Smooth muscle cell (in vitro differentiated cells): ENCODE measurements at regions not wholly inside any gene's neighbourhood (a gene's known extent, or its start where the extent isn't known, plus 50 kb on each side); places are given as distances from the start of the nearest gene placed in this dataset.

Experiments used
- DNase-seq: peaks from one replicate; lab custom pipeline; 2025; ENCODE audit not compliant: unreplicated experiment; lab: John Stamatoyannopoulos, UW
- H2AFZ ChIP-seq: fragments of 200-600 bp; sonication (generic); 2 replicates; pipeline ENCODE4 v1.6.0; 2016; ENCODE audit warnings: antibody characterized with exemption, low read depth, mild to moderate bottlenecking
- H3F3A ChIP-seq: fragments of 200-600 bp; sonication (generic); 2 replicates; pipeline ENCODE4 v1.6.0; 2017; ENCODE audit warnings: antibody characterized with exemption, low read depth
- H3K27ac ChIP-seq: fragments of 200-600 bp; sonication (generic); 2 replicates; pipeline ENCODE4 v1.5.1; 2016; ENCODE audit warnings: low read depth, mild to moderate bottlenecking
- H3K27me3 ChIP-seq: fragments of 200-600 bp; sonication (generic); 2 replicates; pipeline ENCODE4 v1.6.1; 2016; ENCODE audit warnings: low read depth, mild to moderate bottlenecking
- H3K36me3 ChIP-seq: fragments of 200-600 bp; sonication (generic); 2 replicates; pipeline ENCODE4 v1.5.1; 2016; ENCODE audit warnings: low read depth
- H3K4me1 ChIP-seq: fragments of 200-600 bp; sonication (generic); 2 replicates; pipeline ENCODE4 v1.5.1; 2016; ENCODE audit warnings: low read depth
- H3K4me2 ChIP-seq: fragments of 200-600 bp; sonication (generic); 2 replicates; pipeline ENCODE4 v1.6.0; 2016; ENCODE audit warnings: mild to moderate bottlenecking
- H3K4me3 ChIP-seq: fragments of 200-600 bp; sonication (generic); 2 replicates; pipeline ENCODE4 v1.5.1; 2016; ENCODE audit warnings: mild to moderate bottlenecking
- H3K79me2 ChIP-seq: fragments of 200-600 bp; sonication (generic); 2 replicates; pipeline ENCODE4 v1.6.0; 2016; ENCODE audit warnings: low read depth, mild to moderate bottlenecking
- H3K9ac ChIP-seq: fragments of 200-600 bp; sonication (generic); 2 replicates; pipeline ENCODE4 v1.6.0; 2016; ENCODE audit warnings: low read depth
- H3K9me3 ChIP-seq: fragments of 200-600 bp; sonication (generic); replicated peaks from 2 replicates; pipeline ENCODE4 v1.5.1; 2016; ENCODE audit warnings: low read depth
- H4K20me1 ChIP-seq: fragments of 200-600 bp; sonication (generic); 2 replicates; pipeline ENCODE4 v1.6.0; 2016; ENCODE audit warnings: low read depth
- CTCF ChIP-seq: fragments of 200-600 bp; sonication (generic); IDR thresholded peaks from 2 replicates; pipeline ENCODE4 v1.5.1; 2017; ENCODE audit warnings: borderline replicate concordance, mild to moderate bottlenecking, antibody characterized with exemption; ENCODE audit not compliant: insufficient read depth, poor library complexity, severe bottlenecking
- WGBS: methylation state at CpG from one replicate; pipeline ENCODE4 v1.1.7; 2016; ENCODE audit warnings: low lambda C conversion rate; 5-methylcytosine and 5-hydroxymethylcytosine counted together

DNA sequence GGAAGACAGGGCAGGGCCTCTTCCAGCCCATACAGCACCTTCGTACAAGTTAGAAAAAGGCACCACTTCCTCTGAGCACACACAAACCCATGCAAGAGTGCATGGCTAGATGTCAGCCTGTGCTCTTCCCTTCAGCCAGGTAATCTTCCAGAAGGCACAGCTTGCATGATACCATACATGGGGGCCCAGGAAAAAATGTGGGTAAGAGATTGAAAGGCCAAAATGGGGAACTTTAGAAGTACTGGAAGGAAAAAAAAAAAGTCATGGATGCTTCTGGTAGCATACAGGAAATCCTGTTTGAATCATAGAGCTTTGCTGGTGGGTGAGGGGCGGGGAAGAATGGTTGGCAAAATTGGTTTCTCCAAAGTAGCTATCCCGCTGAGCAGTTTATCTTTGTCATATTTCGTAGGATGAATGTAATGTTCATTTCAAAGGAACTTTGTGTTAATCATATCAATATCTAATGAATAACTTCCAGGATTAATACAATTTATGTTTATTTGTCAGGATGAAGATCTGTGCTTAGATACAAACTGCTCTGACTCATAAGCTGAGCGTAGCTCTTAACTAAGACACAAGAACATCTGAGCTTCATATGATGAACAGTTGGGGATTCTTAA lies 78.2 kb upstream of the MAP3K1 start:
- H3K36me3 ChIP-seq, result no peaks in the 10 kb centered on the region
- no peak for DNase-seq
- H3K27ac ChIP-seq, result peak overlapping the region; percentile 46
- no peaks in the 10 kb centered on the region for H4K20me1 ChIP-seq
- peaks cover 20% of the 10 kb centered on the region for H3F3A ChIP-seq
- H2AFZ ChIP-seq, result peak overlapping the region; percentile 89
- no peaks in the 10 kb centered on the region for H3K9me3 ChIP-seq
- peak overlapping the region; percentile 43 for H3K4me2 ChIP-seq
- no peak overlapping the region for H3K9ac ChIP-seq
- no peak overlapping the region for H3K4me3 ChIP-seq
- TF ChIP-seq CTCF, result no peak
- no peaks in the 10 kb centered on the region for H3K27me3 ChIP-seq
- H3K79me2 ChIP-seq, result no peaks in the 10 kb centered on the region
- peaks cover 12% of the 10 kb centered on the region for H3K4me1 ChIP-seq
- 44% methylated on average over 5 of the region's 5 CpGs for WGBS

GRCh38 chr5:56735849-56736641 lies 79.3 kb upstream of the MAP3K1 start:
- H3K4me1 ChIP-seq, result peaks cover 12% of the 10 kb centered on the region
- no peaks in the 10 kb centered on the region for H4K20me1 ChIP-seq
- H3F3A ChIP-seq, result peaks cover 20% of the 10 kb centered on the region
- WGBS, result 34% methylated on average over 9 of the region's 9 CpGs
- no peak overlapping the region for H3K4me3 ChIP-seq
- no peak for TF ChIP-seq CTCF
- H3K9ac ChIP-seq, result no peak overlapping the region
- H3K79me2 ChIP-seq, result no peaks in the 10 kb centered on the region
- no peaks in the 10 kb centered on the region for H3K36me3 ChIP-seq
- no peaks in the 10 kb centered on the region for H3K27me3 ChIP-seq
- H2AFZ ChIP-seq, result peak overlapping the region; percentile 89
- peak overlapping the region; percentile 16 for H3K27ac ChIP-seq
- H3K4me2 ChIP-seq, result peak overlapping the region; percentile 43
- DNase-seq, result no peak
- no peaks in the 10 kb centered on the region for H3K9me3 ChIP-seq

- no peak overlapping the region for H3K9ac ChIP-seq
- no peaks in the 10 kb centered on the region for H4K20me1 ChIP-seq
- H3K4me3 ChIP-seq, result no peak overlapping the region
- WGBS, result 66% methylated on average over 2 of the region's 2 CpGs
- no peaks in the 10 kb centered on the region for H3K27me3 ChIP-seq
- H3K27ac ChIP-seq, result no peak overlapping the region
- no peaks in the 10 kb centered on the region for H3K9me3 ChIP-seq
- no peaks in the 10 kb centered on the region for H3K36me3 ChIP-seq
- peaks cover 20% of the 10 kb centered on the region for H3F3A ChIP-seq
- peaks cover 12% of the 10 kb centered on the region for H3K4me1 ChIP-seq
- no peak for TF ChIP-seq CTCF
- H3K79me2 ChIP-seq, result no peaks in the 10 kb centered on the region
- no peak for DNase-seq
- no peak overlapping the region for H2AFZ ChIP-seq
- H3K4me2 ChIP-seq, result no peak overlapping the region
Measured at GRCh38 chr5:56734091-56734694, 81.2 kb upstream of the MAP3K1 start.
